Sigmoid colon (tissue), 4 donors: ENCODE measurements at regions not wholly inside any gene's neighbourhood (a gene's known extent, or its start where the extent isn't known, plus 50 kb on each side); places are given as distances from the start of the nearest gene placed in this dataset.

Source experiments
- CTCF ChIP-seq, 4 experiments: fragments of 450-650 bp in 3 of 4; fragments of 200-600 bp in 1 of 4; IDR thresholded peaks; one replicate each; pipeline ENCODE4 v1.5.1; 2016 to 2019; ENCODE audit warnings: antibody characterized with exemption in 4 of 4, mild to moderate bottlenecking in 3 of 4, moderate library complexity in 2 of 4
- EP300 ChIP-seq, 4 donors: sonication (generic); formaldehyde crosslinking; IDR thresholded peaks; one replicate each; pipeline ENCODE4 v1.6.1; 2017; ENCODE audit warnings: antibody characterized with exemption in 4 of 4
- POLR2A ChIP-seq, 2 donors: fragments of 450-650 bp; IDR thresholded peaks; one replicate each; pipeline ENCODE4 v1.6.1; 2016; ENCODE audit warnings: antibody characterized with exemption in 2 of 2, mild to moderate bottlenecking in 2 of 2, moderate library complexity in 2 of 2
- POLR2AphosphoS5 ChIP-seq, 4 donors: sonication (generic); formaldehyde crosslinking; IDR thresholded peaks; one replicate each; pipeline ENCODE4 v1.6.1; 2017; ENCODE audit warnings: antibody characterized with exemption in 4 of 4

GRCh38 chr16:52967744-52968143 lies 85.0 kb downstream of the CHD9NB start:
- TF ChIP-seq CTCF (IDR thresholded peaks at IDR 0.05) (no peak), POLR2A (IDR thresholded peaks at IDR 0.05) (no peak), EP300 (IDR thresholded peaks at IDR 0.05) (no peak), POLR2AphosphoS5 (IDR thresholded peaks at IDR 0.05) (no peak)
